ENCODE measurements at regions not wholly inside any gene's neighbourhood (a gene's known extent, or its start where the extent isn't known, plus 50 kb on each side); places are given as distances from the start of the nearest gene placed in this dataset.

DNA sequence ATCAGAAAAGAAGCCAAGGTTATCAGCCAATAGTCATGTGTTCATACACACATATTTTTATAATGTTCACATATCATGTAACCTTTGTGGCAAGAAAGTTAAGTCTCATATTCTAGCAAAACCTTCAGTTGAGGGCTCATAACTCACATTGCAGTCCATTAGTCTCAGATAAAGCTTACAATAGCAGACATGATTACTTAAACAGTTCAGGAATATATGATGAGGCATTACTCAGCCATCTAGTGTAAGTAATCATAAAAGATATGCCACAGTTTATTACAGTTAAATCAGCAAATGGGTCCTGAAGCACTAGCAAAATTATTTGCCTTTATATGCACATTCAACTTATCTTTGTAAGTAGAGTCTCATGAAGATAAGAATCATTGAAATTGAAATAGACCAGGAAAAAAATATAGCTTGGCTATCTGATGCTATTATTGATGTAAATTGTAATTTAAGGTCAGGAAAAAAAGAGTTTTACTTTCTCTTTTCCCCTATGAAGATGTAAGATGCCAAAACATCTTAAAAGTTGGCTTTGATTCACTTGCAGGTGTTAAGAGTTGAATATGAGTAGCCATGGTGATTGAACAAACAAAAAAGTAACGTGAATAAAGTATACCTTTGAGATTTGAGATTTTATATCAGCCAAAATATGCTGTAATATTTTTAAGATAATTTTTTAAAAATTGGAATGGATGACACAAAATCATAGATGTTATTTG is 537.0 kb downstream of the SLC6A15 start:
- DNase-seq = no peak

DNA sequence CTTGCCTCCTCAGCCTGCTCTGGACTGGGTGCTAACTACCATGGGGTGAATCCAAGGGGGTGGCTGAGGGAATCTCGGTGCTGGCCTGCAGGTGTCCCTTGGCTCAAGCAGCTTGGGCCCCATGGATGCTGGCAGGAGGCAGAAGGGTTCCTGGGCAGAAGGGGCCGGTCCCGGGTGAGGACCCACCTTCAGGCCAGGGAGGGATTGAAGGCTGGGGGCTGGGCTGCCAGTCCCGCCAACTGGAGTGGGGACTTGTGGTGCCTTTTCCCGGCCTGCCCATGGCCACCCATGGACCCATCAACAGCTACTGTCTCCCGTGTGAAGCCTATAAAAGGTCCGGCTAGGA is 550.1 kb downstream of the SLC6A15 start:
- no peak for DNase-seq

DNA sequence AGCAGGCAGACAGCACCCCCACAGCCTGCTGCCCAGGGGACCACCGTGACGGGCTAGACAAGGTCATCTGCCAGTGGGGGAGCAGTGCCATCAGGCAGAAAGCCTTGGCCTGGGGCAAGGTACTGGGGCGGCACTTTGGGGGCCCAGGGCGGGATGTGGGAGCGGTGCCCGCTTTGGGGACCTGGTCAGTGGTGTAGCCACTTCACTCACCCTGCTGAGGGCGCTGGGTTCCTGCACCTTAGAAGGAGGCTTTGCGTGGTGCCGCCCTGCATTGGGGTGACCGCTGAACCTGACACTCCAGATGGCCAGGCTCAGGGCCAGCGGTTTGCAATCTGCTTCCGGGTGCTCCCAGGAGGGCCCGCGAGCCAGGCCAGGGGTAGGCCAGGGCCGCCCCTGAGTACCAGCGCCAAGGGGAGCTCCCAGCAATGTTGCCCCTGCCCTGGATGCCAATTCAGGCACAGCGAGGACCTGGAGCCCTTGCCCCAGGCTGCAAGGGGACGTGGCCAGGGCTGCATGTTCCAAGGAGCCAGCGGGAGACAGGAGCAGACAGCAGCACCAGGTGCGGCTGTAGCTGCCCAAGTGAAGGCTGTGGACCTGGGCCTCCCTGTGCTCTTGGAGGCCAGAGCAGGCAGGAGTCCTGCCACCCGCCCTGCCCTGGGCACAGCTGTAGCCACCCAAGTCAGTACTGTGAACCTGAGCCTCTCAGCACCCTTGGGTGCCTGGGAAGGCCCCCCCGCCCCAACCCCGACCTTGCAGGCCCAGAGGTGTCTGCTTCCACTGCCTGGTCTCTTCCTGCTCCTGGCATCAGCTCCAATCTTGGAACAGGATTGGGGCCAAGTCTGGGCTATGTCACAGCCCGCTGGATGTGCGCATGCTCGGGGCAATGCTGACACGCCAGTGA is 550.7 kb downstream of the SLC6A15 start:
- DNase-seq = no peak

DNA sequence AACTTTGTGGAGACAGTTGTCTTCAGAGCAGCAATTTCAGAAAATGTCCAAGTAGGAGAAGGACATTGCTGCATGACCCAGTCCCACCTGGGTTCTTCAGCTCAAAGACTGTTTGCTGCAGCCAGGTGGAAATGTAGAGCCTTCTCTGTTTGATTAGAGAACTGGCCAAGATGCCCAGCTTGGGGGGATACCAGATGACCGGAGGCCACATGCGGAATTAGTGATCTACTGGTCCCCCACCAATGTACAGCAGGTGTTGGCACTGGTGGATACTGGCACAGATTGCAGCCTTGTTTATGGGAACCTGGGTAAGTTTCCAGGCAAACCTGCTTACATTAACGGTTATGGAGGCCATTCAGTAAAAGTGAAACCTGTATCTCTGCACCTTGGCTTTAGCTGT is 555.3 kb downstream of the SLC6A15 start:
- no peak for DNase-seq

DNA sequence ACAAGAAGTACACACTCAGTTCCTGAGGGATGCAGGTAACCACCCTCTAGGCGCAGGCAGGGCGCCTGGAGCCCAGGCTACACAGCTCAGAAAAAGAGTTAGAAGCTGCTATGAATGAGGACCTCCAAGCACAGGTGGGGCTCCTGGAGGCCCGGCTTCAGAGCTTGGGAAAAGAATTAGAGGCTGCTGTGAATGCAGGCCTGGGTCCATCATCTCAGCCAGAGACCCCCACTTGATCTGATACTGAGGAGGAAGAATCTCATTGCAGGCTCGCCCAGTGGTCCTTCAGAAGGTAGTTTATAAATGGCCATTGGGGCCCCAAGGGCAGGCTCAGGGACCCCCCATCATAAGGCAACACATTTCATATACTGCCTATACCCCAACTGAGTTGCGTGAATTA is 556.4 kb downstream of the SLC6A15 start:
- no peak for DNase-seq

DNA sequence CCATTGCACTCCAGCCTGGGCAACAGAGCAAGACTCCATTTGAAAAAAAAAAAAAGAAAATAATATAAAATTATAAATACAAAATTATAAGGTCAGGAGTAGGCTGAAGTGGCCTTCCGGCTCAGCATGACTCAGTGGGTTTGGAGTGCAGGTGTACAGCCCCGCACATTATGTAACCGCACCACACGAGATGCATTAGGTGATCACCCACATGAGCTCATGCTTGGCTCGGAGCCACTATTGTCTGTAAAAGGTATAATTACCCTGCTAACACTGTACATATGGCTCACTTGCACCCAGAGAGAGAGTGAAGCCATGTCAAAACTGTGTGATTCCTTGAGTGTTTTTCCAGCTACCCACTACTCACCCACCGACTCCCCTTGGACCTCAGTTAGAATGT is 557.0 kb downstream of the SLC6A15 start:
- DNase-seq = no peak

DNA sequence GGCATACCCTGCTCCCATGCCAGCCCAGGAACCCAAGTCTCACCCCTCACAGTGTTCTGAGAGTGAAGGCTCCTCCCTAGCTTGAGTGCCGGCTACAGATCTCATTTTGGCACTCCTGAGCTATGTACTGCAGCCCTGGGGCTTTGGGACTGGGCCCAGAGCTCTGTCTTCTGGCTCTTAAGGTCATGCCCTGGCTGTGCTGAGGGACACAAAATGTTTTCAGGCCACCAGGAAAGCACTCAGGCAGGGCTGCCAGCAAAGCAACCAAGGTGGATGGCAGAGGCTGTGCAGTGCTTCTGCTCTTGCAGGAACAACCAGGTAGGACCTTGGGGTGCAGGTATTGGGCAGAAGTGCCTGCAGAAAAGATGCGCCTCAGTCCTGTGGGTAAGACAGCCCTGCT is 564.0 kb downstream of the SLC6A15 start:
- DNase-seq = no peak

DNA sequence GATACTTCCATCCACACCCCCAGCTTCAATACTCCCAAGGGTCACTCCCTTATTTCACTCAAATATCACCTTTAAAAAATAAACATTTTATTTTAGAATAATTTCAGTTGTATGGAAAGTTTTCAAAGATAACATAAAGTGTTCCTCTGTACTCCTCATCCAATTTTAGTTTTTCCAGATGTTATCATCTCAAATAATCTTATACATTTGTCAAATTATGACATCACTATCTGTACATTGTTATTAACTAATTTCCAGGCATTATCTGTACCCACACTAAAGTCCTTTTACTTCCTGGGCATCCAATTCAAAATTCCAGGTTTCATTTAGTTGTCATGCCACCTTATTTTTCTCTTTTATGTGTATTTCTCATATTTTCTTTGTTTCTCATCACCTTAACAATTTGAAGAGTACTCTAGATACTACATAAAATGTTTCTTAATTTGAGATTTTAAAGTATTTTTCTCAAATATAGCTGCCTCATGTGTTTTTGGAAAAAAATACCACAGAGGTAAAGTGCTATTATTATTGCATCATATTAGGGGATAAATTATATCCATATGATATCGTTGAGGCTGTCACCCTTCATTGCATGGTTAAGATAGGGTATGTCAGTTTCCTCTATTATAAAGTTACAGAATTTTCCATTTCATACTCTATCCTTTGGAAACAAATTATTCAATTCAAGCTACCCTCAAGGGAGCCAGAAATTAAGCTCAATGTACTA is 571.0 kb downstream of the SLC6A15 start:
- no peak for DNase-seq

DNA sequence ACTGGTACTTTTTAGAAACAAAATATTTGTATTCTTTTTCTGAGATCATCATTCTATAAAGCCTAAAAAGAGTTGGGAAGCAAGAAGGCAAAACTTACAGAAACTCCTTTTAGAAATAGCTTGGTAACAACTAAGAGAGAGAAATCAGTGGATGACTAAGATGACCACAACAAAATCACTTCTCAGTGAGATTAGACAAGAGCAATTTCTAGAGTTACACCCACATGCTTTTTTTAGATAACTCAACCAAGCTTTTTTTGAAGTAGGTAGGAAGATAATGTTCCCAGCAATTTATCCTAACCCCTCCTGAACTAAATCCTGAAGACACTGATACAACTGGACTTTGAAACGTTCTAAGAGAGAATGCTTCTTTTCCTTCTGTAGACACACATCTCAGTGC is 576.4 kb downstream of the SLC6A15 start:
- no peak for DNase-seq

DNA sequence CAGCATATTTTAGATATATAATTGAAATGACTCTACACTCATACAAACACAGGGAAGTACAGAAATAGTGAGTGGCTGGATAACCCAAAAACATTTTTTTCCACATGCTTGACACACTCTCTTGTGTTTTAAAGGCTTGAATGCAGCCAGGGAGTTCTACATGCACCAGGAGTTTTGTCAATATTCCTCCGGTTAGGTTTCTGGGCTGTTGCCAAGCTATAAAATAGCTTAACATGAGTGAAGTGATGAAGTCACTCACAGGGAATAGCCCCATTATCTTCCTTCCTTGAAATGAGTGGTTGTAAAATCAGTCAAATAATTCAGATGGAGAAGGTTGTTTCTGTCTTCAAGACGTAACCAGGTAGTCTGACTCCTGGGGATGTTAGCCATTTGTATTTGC is 582.7 kb downstream of the SLC6A15 start:
- DNase-seq = no peak

DNA sequence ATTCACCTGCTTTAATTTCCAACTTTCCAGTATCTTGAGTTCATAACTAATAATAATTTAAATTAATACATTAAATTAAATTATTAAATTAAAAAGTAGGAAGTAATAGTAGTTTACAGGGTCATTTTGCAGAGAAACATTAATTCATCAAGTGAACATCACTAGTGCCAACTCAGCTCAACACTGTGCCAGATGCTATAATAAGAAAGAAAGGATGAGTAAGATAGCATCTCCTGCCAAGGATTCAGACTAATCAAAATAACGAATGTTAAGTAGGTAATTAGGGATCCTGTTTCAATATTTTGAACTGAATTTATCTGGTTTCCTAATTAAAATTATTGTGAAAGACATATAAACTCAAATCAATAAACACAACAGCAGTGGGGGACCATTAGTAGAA is 596.7 kb downstream of the SLC6A15 start:
- no peak for DNase-seq

DNA sequence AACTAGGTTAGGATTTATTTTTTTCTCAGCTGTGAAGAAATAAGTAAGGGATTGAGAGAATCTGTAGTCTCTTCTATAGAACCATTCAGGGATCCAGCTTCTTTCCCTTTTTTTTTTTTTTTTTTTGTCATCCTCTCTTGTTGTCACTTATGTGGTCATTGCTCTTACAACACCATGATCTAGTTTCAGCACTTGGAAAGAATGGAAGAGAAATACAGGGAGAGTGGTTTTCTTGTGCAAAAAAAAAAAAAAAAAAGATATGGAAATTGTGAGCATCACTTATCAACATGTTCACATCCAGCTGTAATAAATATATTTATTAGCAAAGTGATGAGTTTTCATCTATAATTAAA is 599.3 kb downstream of the SLC6A15 start:
- DNase-seq = no peak

DNA sequence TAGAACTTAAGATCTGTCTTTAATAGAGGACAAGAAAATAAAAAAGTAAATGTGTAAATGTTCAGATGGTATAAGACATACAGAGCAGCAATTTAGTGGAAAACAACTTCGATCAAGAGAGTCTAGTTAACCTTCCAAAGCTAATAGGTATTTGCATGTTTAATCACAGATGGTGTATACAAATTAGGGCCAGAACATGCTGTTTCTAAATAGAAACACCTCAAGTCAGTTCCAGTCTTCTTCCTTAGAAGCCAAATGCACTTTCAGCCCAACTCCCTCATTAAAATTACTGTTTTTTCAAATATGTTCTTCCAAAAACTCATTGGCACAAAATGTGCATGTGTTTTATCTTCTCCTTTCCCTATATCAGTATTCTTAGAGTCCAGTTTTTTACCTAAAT is 604.4 kb downstream of the SLC6A15 start:
- no peak for DNase-seq

DNA sequence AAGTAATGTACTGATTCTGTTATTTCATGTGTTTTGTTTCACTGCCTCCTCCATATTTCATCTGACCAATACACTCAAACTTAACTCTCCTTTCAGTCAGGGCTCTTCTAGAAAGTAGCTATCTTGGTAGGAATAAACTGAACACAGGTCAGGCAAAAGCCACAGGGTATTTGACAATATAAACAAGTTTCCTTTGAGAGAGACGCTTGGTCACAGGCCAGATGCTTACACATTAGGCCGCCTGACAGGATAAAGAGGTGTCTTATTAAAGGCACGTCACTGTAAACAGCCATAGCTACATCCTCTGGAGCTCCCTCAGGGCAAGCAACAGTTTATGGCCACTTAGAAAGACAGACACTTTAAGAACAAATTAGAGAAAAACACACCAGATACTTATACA is 607.5 kb downstream of the SLC6A15 start:
- no peak for DNase-seq

DNA sequence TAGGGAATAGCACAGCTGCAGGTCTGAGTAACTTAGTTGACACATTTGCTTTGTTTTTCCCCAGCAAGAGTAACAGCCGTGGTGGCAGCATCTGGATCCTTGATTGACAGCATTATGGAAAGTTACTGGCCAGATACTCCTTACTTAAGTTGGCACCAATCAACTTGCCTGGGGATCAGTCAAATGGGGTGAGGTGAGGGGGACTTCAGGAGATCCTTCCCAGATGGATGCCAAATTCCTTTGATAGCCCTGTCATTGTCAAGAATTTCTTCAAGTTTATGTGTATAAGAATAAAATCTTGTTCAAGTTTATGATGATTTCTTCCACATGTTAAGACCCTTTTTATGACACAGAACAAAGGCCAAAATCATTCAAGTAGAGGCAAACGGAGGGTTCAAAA is 618.4 kb downstream of the SLC6A15 start:
- no peak for DNase-seq

DNA sequence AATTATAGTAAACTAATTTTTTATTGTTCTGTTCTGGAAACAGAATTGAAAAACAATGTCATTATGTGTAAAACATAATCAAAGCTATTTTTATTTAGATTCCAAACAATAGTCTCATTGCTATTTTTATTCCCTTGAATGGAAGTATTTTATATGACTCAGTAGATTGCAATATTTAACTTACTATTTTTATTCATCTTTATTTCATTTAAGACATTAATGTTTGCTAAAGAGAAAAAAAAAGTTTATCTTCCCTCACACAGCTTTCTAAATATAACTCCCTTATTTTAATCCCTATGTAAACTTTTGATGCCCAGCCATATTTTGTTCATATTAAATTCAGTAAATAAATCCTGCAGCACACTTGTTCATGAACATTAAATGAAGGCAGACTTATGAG is 622.4 kb downstream of the SLC6A15 start:
- DNase-seq = no peak

DNA sequence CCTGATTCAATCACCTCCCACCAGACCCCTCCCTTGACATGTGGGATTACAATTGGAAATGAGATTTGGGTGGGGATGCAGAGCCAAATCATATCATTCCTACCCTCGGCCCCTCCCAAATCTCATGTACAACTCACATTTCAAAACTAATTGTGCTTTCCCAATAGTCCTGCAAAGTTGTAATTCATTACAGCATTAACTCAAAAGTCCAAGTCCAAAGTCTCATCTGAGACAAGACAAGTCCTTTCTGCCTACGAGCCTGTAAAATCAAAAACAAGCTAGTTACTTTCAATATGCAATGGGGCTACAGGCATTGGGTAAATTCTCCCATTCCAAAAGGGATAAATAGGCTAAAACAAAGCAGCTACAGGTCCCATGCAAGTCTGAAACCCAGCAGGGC is 634.6 kb downstream of the SLC6A15 start:
- no peak for DNase-seq

DNA sequence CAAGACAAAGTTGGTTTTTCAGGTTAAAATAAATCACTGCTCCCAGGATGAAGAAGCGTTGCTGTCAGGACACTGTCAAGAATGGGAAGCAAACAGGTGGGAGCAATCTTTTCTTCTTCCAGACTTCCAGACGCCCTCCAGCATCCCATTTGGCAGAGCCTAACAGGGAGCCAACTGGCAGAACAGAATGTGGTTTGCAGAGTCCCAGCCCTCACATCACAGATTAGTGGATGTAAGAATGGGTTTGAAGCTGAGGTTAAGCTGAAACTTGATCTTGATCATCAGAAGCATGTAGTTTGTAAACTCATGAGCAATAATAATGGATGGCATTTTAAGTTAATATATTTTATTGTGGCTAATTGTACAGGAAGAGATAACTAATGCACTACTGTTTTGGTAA is 636.4 kb downstream of the SLC6A15 start:
- DNase-seq = no peak

DNA sequence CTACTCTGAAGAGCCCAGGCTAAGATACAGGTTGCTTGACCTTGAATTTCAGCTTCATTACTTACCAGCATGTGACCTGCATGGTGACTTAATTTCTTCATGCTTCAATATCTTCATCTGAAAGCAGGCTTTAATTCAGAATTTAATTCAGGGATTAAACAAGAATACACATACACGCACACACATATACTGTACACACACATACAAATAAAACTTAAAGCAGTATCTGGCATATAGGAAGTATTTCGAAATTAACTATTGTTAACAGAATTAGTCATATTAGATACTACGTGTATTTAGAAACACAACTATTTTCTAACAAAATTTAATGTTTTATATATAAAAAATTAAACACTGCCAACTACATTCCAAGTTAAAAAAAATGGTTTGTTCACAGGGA is 640.3 kb downstream of the SLC6A15 start:
- no peak for DNase-seq

DNA sequence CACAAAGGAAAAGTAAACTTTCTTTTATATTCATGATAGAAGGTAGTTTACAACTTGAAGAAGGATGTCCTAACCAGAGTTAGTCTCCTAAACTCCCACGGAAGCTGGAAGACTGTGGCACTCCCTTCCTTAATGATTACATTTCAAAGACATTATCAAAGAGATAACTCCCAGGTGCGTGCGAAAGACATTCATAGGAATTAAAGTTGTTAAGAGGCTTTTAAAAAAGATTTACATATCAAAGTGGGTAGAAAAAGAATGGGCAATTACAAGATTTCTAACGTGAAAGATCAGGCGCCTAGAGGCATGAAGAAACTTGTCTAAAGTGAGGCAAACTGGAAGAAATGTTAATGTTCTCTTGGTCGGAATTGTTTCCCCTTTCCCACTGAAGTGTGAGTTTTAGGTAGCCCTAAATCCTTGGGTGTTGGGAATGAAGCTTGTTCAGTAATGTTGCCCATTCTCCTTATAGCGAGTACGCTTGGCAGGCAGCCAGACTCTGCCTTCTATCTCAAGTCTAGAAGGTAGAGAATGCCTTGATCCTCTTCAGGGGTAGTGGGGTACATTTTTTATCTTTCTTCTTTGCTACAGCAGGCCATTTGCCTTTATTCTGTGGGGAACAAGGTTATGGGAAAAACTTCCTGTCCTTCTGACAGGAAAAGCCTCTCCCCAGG is 642.0 kb downstream of the SLC6A15 start:
- DNase-seq = peak; percentile 4

DNA sequence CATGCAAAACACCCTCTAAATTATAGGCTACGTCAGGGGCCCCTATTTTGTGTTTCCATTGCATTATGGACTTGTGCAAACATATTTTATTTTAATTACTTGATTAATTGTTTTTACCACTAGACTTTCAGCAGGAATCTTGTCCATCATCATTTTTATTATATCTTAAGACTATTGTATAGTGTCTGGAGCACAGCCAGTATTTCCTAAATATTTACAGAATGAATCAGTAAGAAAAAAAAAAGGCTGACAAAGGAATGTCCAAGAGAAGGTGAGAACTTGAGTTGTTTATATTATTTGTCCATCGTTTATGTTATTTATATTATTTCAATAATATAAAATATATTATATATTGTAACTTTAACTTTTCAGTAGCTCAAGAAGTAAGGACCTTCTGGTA is 664.7 kb downstream of the SLC6A15 start:
- DNase-seq = no peak

DNA sequence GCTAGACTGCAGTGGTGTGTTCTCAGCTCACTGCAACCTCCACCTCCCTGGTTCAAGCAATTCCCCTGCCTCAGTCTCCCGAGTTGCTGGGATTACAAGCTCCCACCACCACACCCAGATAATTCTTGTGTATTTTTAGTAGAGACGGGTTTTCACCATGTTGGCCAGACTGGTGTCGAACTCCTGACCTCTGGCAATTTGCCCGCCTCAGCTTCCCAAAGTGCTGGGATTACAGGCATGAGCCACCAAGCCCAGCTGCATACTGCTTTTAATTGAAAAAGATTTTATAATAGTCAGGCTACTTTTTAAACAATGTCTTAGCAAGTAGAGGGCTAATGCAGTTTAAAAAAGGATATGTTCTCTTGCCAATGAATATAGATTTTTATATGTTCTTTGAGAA is 668.9 kb downstream of the SLC6A15 start:
- DNase-seq = no peak

DNA sequence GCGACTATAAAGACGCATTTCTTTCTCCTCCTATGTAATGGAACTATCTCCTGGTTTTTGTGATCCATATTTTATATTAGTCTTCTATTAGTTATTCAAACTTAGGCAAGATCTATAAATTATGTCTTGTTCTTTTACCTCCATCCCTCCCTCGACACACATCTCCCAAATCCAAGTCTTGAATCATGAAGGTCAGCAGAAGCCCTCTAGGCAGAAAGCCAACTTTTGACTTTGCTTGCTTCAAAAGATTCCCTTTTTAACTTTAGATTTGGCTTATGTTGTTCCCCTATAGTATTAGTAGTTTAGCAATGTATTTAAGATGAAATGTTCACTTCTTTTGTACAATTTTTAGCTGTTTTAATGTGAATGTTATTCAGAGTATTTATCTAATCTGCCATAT is 689.8 kb downstream of the SLC6A15 start:
- no peak for DNase-seq

DNA sequence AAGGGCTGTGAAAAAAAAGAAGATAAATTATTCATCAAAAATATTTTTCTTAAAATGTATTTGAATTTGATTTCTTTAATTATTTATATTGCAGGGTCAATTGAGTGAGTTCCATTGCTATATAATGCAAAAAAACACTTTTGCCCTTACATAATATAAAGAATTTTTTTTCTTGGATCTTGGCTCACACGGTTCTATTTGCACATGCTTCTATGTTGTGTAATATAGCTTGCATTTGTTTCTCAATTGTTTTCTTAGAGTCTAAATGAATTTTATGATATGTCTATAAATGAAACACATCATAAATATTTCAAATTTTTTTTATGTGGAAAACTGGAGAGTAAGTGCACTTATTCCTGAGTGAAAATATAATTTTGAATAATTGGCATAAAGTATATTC is 694.2 kb downstream of the SLC6A15 start:
- DNase-seq = no peak
